Naive B cell (primary cell): ENCODE measurements at regions not wholly inside any gene's neighbourhood (a gene's known extent, or its start where the extent isn't known, plus 50 kb on each side); places are given as distances from the start of the nearest gene placed in this dataset.
A peak's percentile ranks its signal among the peaks of the same experiment; 100 is the strongest.
"Not testable (repeated sequence)": the region's sequence is repeated elsewhere in the genome, so short reads cannot be mapped to it uniquely, and the experiment has no call there.

Experiments used
- ATAC-seq, 2 donors: fragments of 150-1000 bp; cut with Tn5 transposase; 2 replicates each; pipeline ENCODE4 v1.10.0; 2021; ENCODE audit warnings: low read depth in 2 of 2, mild to moderate bottlenecking in 2 of 2, moderate library complexity in 2 of 2
- DNase-seq: peaks from one replicate; pipeline ENCODE4 v3.0.0; 2022
- H3K27ac Mint-ChIP-seq, 6 donors: one replicate each; pipeline ENCODE4 v1.8.0; 2020 to 2022; ENCODE audit warnings: mild to moderate bottlenecking in 6 of 6, mixed read lengths in 6 of 6, moderate library complexity in 5 of 6, inconsistent platforms in 2 of 6
- H3K27me3 Mint-ChIP-seq, 3 donors: one replicate each; pipeline ENCODE4 v1.8.0; 2021 to 2022; ENCODE audit warnings: mixed read lengths in 3 of 3, mild to moderate bottlenecking in 1 of 3
- H3K36me3 Mint-ChIP-seq, 2 donors: one replicate each; pipeline ENCODE4 v1.8.0; 2020 to 2022; ENCODE audit warnings: mixed read lengths in 2 of 2, inconsistent platforms in 1 of 2, mild to moderate bottlenecking in 1 of 2
- H3K4me1 Mint-ChIP-seq, 3 donors: one replicate each; pipeline ENCODE4 v1.8.0; 2020 to 2022; ENCODE audit warnings: mixed read lengths in 3 of 3, inconsistent platforms in 1 of 3, mild to moderate bottlenecking in 1 of 3, moderate library complexity in 1 of 3
- H3K4me3 Mint-ChIP-seq, 8 donors: one replicate each; pipeline ENCODE4 v1.8.0; 2020 to 2022; ENCODE audit warnings: mild to moderate bottlenecking in 8 of 8, mixed read lengths in 8 of 8, moderate library complexity in 8 of 8, inconsistent platforms in 2 of 8
- H3K9me3 Mint-ChIP-seq, 7 donors: one replicate each; pipeline ENCODE4 v1.8.0; 2020 to 2022; ENCODE audit warnings: mixed read lengths in 7 of 7, mild to moderate bottlenecking in 5 of 7, inconsistent platforms in 2 of 7, moderate library complexity in 1 of 7

- H3K4me1 Mint-ChIP-seq, H3K36me3 Mint-ChIP-seq, ATAC-seq, DNase-seq, H3K27ac Mint-ChIP-seq, H3K27me3 Mint-ChIP-seq, H3K9me3 Mint-ChIP-seq, H3K4me3 Mint-ChIP-seq: not testable (repeated sequence)
Observed at GRCh38 chr2:111307302-111307701, 186.6 kb downstream of the BCL2L11 start.

DNA sequence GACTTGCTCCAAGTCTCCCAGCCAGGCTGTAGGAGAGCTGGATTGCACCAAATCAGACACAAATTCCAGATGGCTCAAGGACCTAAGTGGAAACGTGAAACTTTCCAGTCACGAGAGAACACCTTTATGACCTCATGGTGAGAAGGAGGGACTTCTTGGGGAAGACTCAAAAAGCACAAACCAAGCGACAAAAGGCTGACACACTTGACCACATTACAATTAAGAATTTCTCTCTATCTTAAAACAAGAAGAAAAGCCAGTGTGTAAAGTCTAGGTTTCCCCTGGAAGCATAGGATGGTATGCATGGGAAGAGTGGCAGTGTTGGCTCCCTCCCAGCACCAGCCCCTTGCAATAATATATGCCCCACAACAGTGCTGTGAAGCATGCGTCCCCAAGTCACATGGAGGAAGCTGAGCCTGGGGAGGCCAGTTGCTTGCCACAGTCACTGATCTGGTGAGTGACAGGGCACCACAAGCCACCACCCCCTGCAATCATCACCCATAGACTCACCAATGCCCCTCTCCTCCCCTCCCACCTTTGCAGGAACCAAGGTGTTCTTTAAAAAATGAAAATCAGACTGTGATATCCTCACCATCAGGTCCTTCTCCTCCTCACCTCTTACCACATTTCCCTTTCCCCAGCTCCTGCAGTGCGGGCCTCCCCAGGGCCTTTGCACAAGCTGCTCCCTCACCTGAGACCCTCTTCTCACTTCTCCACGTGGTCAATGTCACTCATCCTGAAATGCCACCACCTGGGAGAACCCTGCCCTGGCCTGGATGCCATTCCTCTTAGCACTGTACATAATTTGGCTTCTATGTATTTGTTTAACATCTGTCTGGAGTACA lies 188.7 kb downstream of the BCL2L11 start:
- not testable (repeated sequence) for H3K27me3 Mint-ChIP-seq, H3K4me1 Mint-ChIP-seq, H3K9me3 Mint-ChIP-seq, DNase-seq, H3K36me3 Mint-ChIP-seq, H3K4me3 Mint-ChIP-seq
- H3K27ac Mint-ChIP-seq = peak overlapping the region in 1 of 6 donors; percentile 81
- ATAC-seq = peak; percentile 21 to 35

- H3K27ac Mint-ChIP-seq, ATAC-seq, H3K27me3 Mint-ChIP-seq, H3K4me1 Mint-ChIP-seq, DNase-seq, H3K9me3 Mint-ChIP-seq, H3K4me3 Mint-ChIP-seq, H3K36me3 Mint-ChIP-seq: not testable (repeated sequence)
Observed at GRCh38 chr2:111310395-111310794, 189.7 kb downstream of the BCL2L11 start.

GRCh38 chr2:111311568-111311967 lies 190.9 kb downstream of the BCL2L11 start:
- H3K27me3 Mint-ChIP-seq, H3K27ac Mint-ChIP-seq, ATAC-seq, H3K4me1 Mint-ChIP-seq, H3K36me3 Mint-ChIP-seq, H3K9me3 Mint-ChIP-seq, H3K4me3 Mint-ChIP-seq, DNase-seq: not testable (repeated sequence)

DNA sequence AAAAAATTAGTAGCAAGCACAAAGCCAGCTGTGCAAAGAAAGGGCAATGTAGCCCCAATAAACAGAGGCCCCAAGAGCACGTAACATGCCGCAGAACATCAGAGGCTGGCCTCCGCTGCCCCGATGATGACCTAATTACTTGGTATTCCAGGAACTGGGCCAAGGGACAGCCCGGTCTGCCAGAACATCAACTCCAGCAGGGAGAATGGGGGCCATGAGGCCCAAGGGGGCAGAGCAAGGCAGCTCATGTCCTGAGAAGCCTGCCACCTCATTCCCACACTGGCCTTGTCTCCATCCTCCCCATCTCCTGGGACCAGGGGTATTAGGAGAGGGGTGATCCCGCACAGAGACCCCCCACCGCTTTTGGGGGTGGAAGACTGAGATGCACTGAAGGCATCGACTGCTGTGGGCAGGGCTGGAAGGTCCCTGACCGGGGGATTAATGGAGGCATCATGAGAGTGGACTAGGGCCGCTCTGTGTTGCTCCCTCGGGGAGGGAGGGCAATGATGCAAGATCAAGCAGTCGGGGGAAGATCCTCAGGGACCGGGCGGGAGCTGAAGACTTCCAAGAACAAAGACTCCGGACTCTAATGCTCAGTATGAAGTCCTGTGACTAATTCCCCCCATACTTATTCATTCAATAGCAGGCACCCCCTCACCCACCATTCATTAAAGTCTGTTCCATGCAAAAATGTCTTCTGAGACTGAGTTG lies 192.3 kb downstream of the BCL2L11 start:
- H3K4me3 Mint-ChIP-seq, H3K27me3 Mint-ChIP-seq, DNase-seq, H3K9me3 Mint-ChIP-seq, H3K36me3 Mint-ChIP-seq, H3K4me1 Mint-ChIP-seq, H3K27ac Mint-ChIP-seq, ATAC-seq: not testable (repeated sequence)

DNA sequence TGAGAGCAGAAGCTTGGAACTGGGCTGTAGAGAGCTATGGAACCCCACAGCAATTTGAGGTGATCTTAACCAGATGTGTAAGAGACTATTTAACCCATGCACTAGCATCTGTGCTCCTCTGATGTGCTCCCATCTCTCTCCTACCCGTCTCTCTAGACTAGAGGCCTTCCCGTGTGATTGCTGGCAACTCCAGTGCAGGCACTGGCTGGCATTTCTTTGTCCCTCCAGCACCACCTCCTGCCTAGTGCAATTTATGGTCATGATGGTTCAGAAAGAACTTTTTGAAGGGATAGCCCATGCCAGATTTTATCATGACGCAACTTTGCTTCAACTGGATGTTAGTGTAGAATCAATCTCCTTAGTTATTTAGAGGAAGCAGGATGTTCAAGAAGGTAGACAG lies 193.0 kb downstream of the BCL2L11 start:
- H3K4me3 Mint-ChIP-seq, H3K27ac Mint-ChIP-seq, DNase-seq, H3K36me3 Mint-ChIP-seq, ATAC-seq, H3K27me3 Mint-ChIP-seq, H3K9me3 Mint-ChIP-seq, H3K4me1 Mint-ChIP-seq: not testable (repeated sequence)

GRCh38 chr2:111315188-111315917 lies 194.6 kb downstream of the BCL2L11 start:
- H3K27ac Mint-ChIP-seq, ATAC-seq, H3K27me3 Mint-ChIP-seq, H3K36me3 Mint-ChIP-seq, H3K4me3 Mint-ChIP-seq, H3K9me3 Mint-ChIP-seq, DNase-seq, H3K4me1 Mint-ChIP-seq: not testable (repeated sequence)

DNA sequence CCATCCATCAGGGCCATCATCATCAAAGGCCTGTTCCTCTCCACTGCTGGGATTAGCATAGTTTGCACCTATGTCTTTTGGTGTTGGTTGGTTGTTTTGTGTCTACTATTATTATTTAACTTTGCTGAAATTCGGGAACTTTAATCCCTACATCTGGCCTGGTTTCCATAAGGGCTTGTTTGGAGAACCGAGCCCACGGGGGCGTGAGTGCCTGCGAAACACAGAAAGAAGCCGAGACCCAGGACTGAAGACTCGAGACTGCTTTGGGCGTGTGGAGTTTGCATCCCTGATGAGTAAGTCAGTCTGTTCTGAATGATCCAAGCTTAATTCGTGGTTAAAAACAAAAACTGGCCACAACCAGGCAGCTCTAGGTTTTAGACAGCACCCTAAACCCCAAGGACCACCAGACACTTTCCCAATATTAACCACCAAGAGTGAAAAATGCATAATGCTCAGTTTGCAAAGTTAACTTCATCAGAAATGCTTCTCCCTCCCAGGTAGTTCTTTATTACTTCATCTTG lies 195.6 kb downstream of the BCL2L11 start:
- DNase-seq, H3K4me3 Mint-ChIP-seq, H3K9me3 Mint-ChIP-seq, H3K4me1 Mint-ChIP-seq, H3K36me3 Mint-ChIP-seq, H3K27ac Mint-ChIP-seq, ATAC-seq, H3K27me3 Mint-ChIP-seq: not testable (repeated sequence)

- not testable (repeated sequence) for H3K4me1 Mint-ChIP-seq, H3K4me3 Mint-ChIP-seq, H3K27me3 Mint-ChIP-seq, H3K36me3 Mint-ChIP-seq, ATAC-seq, H3K27ac Mint-ChIP-seq, DNase-seq, H3K9me3 Mint-ChIP-seq
Observed at GRCh38 chr2:111316881-111317549, 196.3 kb downstream of the BCL2L11 start.

DNA sequence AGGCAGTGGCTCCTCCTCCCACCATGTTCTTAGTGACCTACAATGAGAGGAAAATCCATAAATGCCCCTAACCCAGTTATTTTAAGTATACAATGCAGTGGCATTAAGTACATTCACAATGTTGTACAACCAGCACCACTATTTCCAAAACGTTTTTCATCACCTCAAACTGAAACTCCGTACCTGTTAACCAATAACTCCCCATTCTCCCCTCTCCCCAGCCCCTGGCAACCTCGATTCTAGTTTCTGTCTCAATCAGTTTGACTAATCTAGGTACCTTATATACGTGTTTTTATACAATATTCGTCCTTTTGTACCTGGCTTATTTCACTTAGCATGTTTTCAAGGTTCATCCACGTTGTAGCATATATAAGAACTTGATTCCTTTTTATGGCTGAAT lies 198.8 kb downstream of the BCL2L11 start:
- H3K9me3 Mint-ChIP-seq, DNase-seq, H3K4me1 Mint-ChIP-seq, H3K27me3 Mint-ChIP-seq, H3K4me3 Mint-ChIP-seq, H3K36me3 Mint-ChIP-seq, ATAC-seq: not testable (repeated sequence)
- H3K27ac Mint-ChIP-seq = peak overlapping the region in 1 of 6 donors; percentile 67

GRCh38 chr2:111320264-111320663 lies 199.6 kb downstream of the BCL2L11 start:
- not testable (repeated sequence) for H3K4me3 Mint-ChIP-seq, H3K4me1 Mint-ChIP-seq, ATAC-seq, H3K27ac Mint-ChIP-seq, H3K9me3 Mint-ChIP-seq, H3K27me3 Mint-ChIP-seq, DNase-seq, H3K36me3 Mint-ChIP-seq

DNA sequence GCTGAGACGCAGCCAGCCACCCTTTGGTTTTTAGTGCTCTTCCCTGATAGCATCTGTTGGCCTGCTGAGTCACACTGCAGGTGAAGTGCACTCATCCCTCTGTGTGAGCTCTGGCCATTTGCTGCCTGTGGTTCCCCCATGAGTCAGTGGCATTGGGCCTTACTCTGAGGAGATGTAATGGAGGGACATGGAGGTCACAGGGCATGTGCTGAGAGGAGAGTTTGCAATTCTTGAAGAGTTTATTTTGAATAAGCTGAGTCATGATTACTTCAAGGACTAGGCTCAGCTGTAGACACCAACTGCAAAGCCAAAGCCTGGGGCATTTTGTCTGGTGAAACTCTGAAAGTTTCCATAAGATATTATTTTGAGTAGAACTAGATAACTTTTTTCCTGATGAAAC lies 200.3 kb downstream of the BCL2L11 start:
- not testable (repeated sequence) for H3K4me3 Mint-ChIP-seq, H3K27me3 Mint-ChIP-seq, H3K9me3 Mint-ChIP-seq, H3K36me3 Mint-ChIP-seq, H3K4me1 Mint-ChIP-seq, DNase-seq, H3K27ac Mint-ChIP-seq, ATAC-seq

DNA sequence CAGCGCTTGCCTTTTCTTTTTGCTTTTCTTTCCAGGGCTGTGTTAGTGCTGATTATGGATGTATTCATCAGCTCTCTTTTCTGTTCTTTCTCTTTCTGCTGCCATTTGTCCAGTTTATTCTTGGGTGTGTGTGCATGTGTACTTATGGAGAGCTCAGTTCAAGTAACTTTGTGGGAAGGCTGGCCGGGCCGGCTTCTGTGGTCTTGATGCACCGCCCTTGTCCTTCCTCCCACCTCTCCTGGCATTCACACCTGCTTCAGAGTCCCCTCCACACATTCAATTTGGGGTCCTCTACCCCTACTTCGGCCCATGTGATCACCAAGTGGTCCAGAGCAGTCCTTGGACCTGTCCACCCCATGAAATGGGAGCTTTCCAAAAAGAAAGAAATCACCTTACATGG lies 202.7 kb downstream of the BCL2L11 start:
- H3K4me3 Mint-ChIP-seq, H3K9me3 Mint-ChIP-seq, H3K4me1 Mint-ChIP-seq, H3K27ac Mint-ChIP-seq, DNase-seq, ATAC-seq, H3K36me3 Mint-ChIP-seq, H3K27me3 Mint-ChIP-seq: not testable (repeated sequence)
